Kidney (tissue), 13 donors: ENCODE measurements at regions not wholly inside any gene's neighbourhood (a gene's known extent, or its start where the extent isn't known, plus 50 kb on each side); places are given as distances from the start of the nearest gene placed in this dataset.
"Not testable (repeated sequence)": the region's sequence is repeated elsewhere in the genome, so short reads cannot be mapped to it uniquely, and the experiment has no call there.

Experiments
- DNase-seq, 5 donors: peaks; one replicate each; pipeline ENCODE4 v3.0.0-alpha.2; 2013 to 2020
- FAIRE-seq: peaks from 2 replicates; lab custom pipeline; 2012; peaks lifted over from hg19 to GRCh38; lab: Jason Lieb, UNC
- H3K27ac ChIP-seq, 2 donors: one replicate each; pipeline ENCODE4 v1.7.0; 2013; ENCODE audit warnings: low read depth in 2 of 2, low read length in 2 of 2, inconsistent platforms in 1 of 2
- H3K27me3 ChIP-seq: one replicate; pipeline ENCODE4 v1.7.1; 2013; ENCODE audit warnings: low read length, inconsistent platforms; ENCODE audit not compliant: control insufficient read depth, insufficient read depth
- H3K36me3 ChIP-seq, 3 donors: one replicate each; pipeline versions ENCODE4 v1.7.0 to v1.7.1; 2013; ENCODE audit warnings: low read length in 3 of 3, control low read depth in 1 of 3, inconsistent platforms in 1 of 3; ENCODE audit not compliant: insufficient read depth in 3 of 3, control insufficient read depth in 2 of 3
- H3K4me1 ChIP-seq, 3 donors: one replicate each; pipeline versions ENCODE4 v1.7.0 to v1.7.1; 2013; ENCODE audit warnings: low read length in 3 of 3, inconsistent platforms in 1 of 3, low read depth in 1 of 3; ENCODE audit not compliant: control insufficient read depth in 2 of 3, insufficient read depth in 2 of 3
- H3K4me3 ChIP-seq, 3 donors: one replicate each; pipeline versions ENCODE4 v1.7.0 to v1.8.1; 2013; ENCODE audit warnings: low read length in 3 of 3, control low read depth in 1 of 3, inconsistent platforms in 1 of 3
- H3K9ac ChIP-seq, 3 donors: one replicate each; pipeline versions ENCODE4 v1.7.0 to v1.7.1; 2013; ENCODE audit warnings: low read length in 3 of 3, control low read depth in 1 of 3, inconsistent platforms in 1 of 3
- H3K9me3 ChIP-seq, 3 donors: one replicate each; pipeline versions ENCODE4 v1.7.0 to v1.7.1; 2013; ENCODE audit warnings: low read length in 3 of 3, control low read depth in 1 of 3, inconsistent platforms in 1 of 3; ENCODE audit not compliant: control insufficient read depth in 2 of 3, insufficient read depth in 1 of 3
- intact Hi-C: fragments of 100-400 bp; cut with DNase I; formaldehyde crosslinking; loops from one replicate; pipeline ENCODE4 v1.11.1; 2022
- TF ChIP-seq, protein P1 (sequence below): IDR thresholded peaks from 3 replicates; pipeline ENCODE4 v1.5.1; 2012; ENCODE audit warnings: mild to moderate bottlenecking, moderate library complexity, borderline replicate concordance; ENCODE audit not compliant: insufficient read depth; ENCODE audit errors: extremely low read depth
- donor health status: control.
- donor health status: control.
- donor health status: control.
- donor health status: control.
- donor health status: control.
- donor health status: DM: yes; HTN: yes; CAD: no.
- donor health status: Normal renal cell carcinoma (clear cell type).

- no peak overlapping the region for H3K9ac ChIP-seq
- no peak overlapping the region for H3K4me3 ChIP-seq
- no peaks in the 10 kb centered on the region for H3K4me1 ChIP-seq
- intact Hi-C loops: no loop called here
- no peak for DNase-seq
- H3K36me3 ChIP-seq: no peaks in the 10 kb centered on the region
- no peaks in the 10 kb centered on the region for H3K27me3 ChIP-seq
- no peak for FAIRE-seq
- TF ChIP-seq, protein P1, sequence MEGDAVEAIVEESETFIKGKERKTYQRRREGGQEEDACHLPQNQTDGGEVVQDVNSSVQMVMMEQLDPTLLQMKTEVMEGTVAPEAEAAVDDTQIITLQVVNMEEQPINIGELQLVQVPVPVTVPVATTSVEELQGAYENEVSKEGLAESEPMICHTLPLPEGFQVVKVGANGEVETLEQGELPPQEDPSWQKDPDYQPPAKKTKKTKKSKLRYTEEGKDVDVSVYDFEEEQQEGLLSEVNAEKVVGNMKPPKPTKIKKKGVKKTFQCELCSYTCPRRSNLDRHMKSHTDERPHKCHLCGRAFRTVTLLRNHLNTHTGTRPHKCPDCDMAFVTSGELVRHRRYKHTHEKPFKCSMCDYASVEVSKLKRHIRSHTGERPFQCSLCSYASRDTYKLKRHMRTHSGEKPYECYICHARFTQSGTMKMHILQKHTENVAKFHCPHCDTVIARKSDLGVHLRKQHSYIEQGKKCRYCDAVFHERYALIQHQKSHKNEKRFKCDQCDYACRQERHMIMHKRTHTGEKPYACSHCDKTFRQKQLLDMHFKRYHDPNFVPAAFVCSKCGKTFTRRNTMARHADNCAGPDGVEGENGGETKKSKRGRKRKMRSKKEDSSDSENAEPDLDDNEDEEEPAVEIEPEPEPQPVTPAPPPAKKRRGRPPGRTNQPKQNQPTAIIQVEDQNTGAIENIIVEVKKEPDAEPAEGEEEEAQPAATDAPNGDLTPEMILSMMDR: no peak
- H3K9me3 ChIP-seq: no peaks in the 10 kb centered on the region
- H3K27ac ChIP-seq: no peak overlapping the region
Measured at GRCh38 chr3:86378829-86379228, 612.1 kb downstream of the VGLL3 start.

DNA sequence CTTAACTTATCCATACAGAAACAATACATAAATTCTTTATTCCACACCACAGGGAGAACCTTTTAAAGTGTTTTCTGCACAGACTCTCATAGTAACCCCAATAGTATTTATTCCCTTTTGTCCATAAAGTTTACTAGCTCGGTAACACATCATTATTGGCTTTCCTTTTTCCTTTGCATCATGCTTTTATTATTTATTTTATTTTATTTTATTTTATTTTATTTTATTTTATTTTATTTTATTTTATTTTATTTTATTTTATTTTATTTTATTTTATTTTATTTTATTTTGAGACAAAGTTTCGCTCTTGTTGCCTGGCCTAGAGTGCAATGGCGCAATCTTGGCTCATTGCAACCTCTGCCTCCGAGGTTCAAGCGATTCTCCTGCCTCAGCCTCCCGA is 655.4 kb downstream of the VGLL3 start:
- H3K27ac ChIP-seq, DNase-seq, H3K27me3 ChIP-seq, H3K4me1 ChIP-seq, FAIRE-seq, intact Hi-C loops, H3K9ac ChIP-seq, H3K9me3 ChIP-seq, H3K4me3 ChIP-seq, H3K36me3 ChIP-seq: not testable (repeated sequence)

DNA sequence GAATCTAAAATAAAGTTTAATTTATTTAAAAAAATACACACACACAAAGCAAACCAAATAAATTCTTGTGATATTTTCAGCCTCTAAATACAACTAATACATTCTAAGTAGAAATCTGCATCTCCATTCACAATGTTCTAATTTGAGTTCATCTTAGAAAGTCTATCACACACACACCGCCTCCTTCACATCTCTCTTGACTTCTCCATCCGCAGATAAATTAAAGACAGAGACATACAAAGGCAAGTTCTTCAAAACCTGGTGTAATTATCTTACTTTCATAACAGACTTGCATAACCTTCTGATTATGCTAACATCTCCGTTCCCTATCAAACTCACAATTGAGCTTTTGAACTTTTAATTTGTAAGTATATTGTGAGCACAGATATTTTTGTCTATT is 657.3 kb downstream of the VGLL3 start:
- Histone ChIP-seq H3K27me3 (no peaks in the 10 kb centered on the region), H3K9ac (no peak overlapping the region), H3K4me3 (no peak overlapping the region), H3K4me1 (no peaks in the 10 kb centered on the region), H3K9me3 (no peaks in the 10 kb centered on the region), H3K27ac (no peak overlapping the region), H3K36me3 (no peaks in the 10 kb centered on the region)
- TF ChIP-seq, protein P1: no peak
- intact Hi-C loops: no loop called here
- FAIRE-seq: no peak
- DNase-seq: no peak

DNA sequence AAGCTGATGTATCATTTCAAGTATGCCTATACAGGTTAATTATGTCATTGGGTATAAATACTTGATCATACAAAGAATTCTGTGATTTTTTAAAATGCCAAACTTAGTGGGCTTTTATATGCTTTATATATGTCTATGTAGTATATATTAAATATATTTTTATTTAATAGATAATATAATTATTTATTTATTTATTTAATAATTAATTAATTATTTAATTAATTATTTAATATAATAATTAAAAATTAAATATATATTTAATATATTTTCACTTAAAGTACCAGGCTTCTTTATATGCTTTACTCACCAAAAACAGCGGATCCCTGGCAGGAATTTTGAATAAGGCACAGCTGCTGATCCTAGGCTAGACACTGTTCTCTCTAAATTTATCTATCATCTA is 687.0 kb downstream of the VGLL3 start:
- Histone ChIP-seq H3K27me3 (no peaks in the 10 kb centered on the region), H3K27ac (no peak overlapping the region), H3K4me1 (no peaks in the 10 kb centered on the region), H3K4me3 (no peak overlapping the region), H3K36me3 (no peaks in the 10 kb centered on the region), H3K9ac (no peak overlapping the region), H3K9me3 (no peaks in the 10 kb centered on the region)
- intact Hi-C loops: no loop called here
- TF ChIP-seq, protein P1: no peak
- FAIRE-seq (no peak), DNase-seq (no peak)
